GM23338 (cell line): ENCODE measurements at regions not wholly inside any gene's neighbourhood (a gene's known extent, or its start where the extent isn't known, plus 50 kb on each side); places are given as distances from the start of the nearest gene placed in this dataset.
A peak's percentile ranks its signal among the peaks of the same experiment; 100 is the strongest.

Source experiments
- ATAC-seq: fragments of 200-7000 bp; cut with Tn5 transposase; 3 replicates; pipeline ENCODE4 v1.9.1; 2020
- DNase-seq: peaks from one replicate; pipeline ENCODE4 v3.0.0-alpha.2; 2015; ENCODE audit warnings: low spot score
- H2AFZ ChIP-seq: fragments of 200-600 bp; sonication (generic); 2 replicates; pipeline ENCODE4 v1.8.0; 2016; ENCODE audit warnings: antibody characterized with exemption, mild to moderate bottlenecking, moderate library complexity
- H3F3A ChIP-seq: fragments of 200-600 bp; sonication (generic); replicated peaks from 2 replicates; pipeline ENCODE4 v1.8.0; 2017; ENCODE audit warnings: antibody characterized with exemption, mixed run types, low read depth
- H3K27ac ChIP-seq: fragments of 200-600 bp; sonication (generic); 2 replicates; pipeline ENCODE4 v1.6.1; 2016; ENCODE audit warnings: low read depth
- H3K27me3 ChIP-seq: fragments of 200-600 bp; sonication (generic); 2 replicates; pipeline ENCODE4 v1.8.0; 2016; ENCODE audit warnings: mild to moderate bottlenecking, mixed run types, moderate library complexity; ENCODE audit not compliant: insufficient read depth
- H3K36me3 ChIP-seq: fragments of 200-600 bp; sonication (generic); 2 replicates; pipeline ENCODE4 v1.8.0; 2016; ENCODE audit warnings: mild to moderate bottlenecking; ENCODE audit not compliant: insufficient read depth
- H3K4me1 ChIP-seq: fragments of 200-600 bp; sonication (generic); 2 replicates; pipeline ENCODE4 v1.8.0; 2016; ENCODE audit warnings: mild to moderate bottlenecking, moderate library complexity; ENCODE audit not compliant: insufficient read depth
- H3K4me2 ChIP-seq: fragments of 200-600 bp; sonication (generic); 2 replicates; pipeline ENCODE4 v1.7.1; 2017; ENCODE audit warnings: mixed run types
- H3K4me3 ChIP-seq: fragments of 200-600 bp; sonication (generic); 2 replicates; pipeline ENCODE4 v1.6.1; 2016; ENCODE audit warnings: mixed run types
- H3K79me2 ChIP-seq: fragments of 200-600 bp; sonication (generic); replicated peaks from 2 replicates; pipeline ENCODE4 v1.8.0; 2017; ENCODE audit warnings: mild to moderate bottlenecking; ENCODE audit not compliant: insufficient read depth
- H3K9me2 ChIP-seq: fragments of 200-600 bp; sonication (generic); 2 replicates; pipeline ENCODE4 v1.8.0; 2017; ENCODE audit not compliant: insufficient read depth
- H4K20me1 ChIP-seq: fragments of 200-600 bp; sonication (generic); replicated peaks from 2 replicates; pipeline ENCODE4 v1.8.0; 2017; ENCODE audit warnings: mild to moderate bottlenecking; ENCODE audit not compliant: insufficient read depth
- H3K27ac Mint-ChIP-seq: 2 replicates; pipeline ENCODE4 v1.8.0; 2020; ENCODE audit warnings: inconsistent platforms, mild to moderate bottlenecking, moderate library complexity, mixed read lengths
- H3K27me3 Mint-ChIP-seq: 3 replicates; pipeline ENCODE4 v1.8.0; 2022; ENCODE audit warnings: low read depth, mild to moderate bottlenecking, moderate library complexity, mixed read lengths, inconsistent platforms; ENCODE audit not compliant: insufficient read depth, poor library complexity
- H3K36me3 Mint-ChIP-seq: 3 replicates; pipeline ENCODE4 v1.8.0; 2021; ENCODE audit warnings: low read depth, mild to moderate bottlenecking, inconsistent platforms, moderate library complexity, mixed read lengths
- H3K4me1 Mint-ChIP-seq: 3 replicates; pipeline ENCODE4 v1.8.0; 2020; ENCODE audit warnings: mild to moderate bottlenecking, inconsistent platforms, mixed read lengths
- H3K4me3 Mint-ChIP-seq: 3 replicates; pipeline ENCODE4 v1.8.0; 2021; ENCODE audit warnings: moderate library complexity, mild to moderate bottlenecking, inconsistent platforms, mixed read lengths
- H3K9me3 Mint-ChIP-seq: 3 replicates; pipeline ENCODE4 v1.8.0; 2020; ENCODE audit warnings: moderate library complexity, mild to moderate bottlenecking, inconsistent platforms, mixed read lengths
- CTCF ChIP-seq, 2 experiments: fragments of 200-600 bp in 1 of 2; sonication (generic) in 1 of 2; conservative IDR thresholded peaks; 2 replicates each; pipeline versions ENCODE4 v1.5.1 to v1.6.1; 2016 to 2017; ENCODE audit warnings: antibody characterized with exemption in 2 of 2, low read depth in 2 of 2, mild to moderate bottlenecking in 2 of 2, moderate library complexity in 1 of 2
- ETS1 ChIP-seq: IDR thresholded peaks from 2 replicates; pipeline ENCODE4 v1.6.1; 2016; ENCODE audit warnings: antibody characterized with exemption
- EZH2 ChIP-seq: fragments of 200-600 bp; sonication (generic); IDR thresholded peaks from one replicate; pipeline ENCODE4 v1.8.0; 2017; ENCODE audit warnings: antibody characterized with exemption, mild to moderate bottlenecking, low read depth; ENCODE audit not compliant: unreplicated experiment
- EZH2phosphoT487 ChIP-seq: fragments of 200-600 bp; sonication (generic); IDR thresholded peaks from one replicate; pipeline ENCODE4 v1.8.1; 2018; ENCODE audit warnings: antibody characterized with exemption; ENCODE audit not compliant: unreplicated experiment
- JUNB ChIP-seq: IDR thresholded peaks from one replicate; pipeline ENCODE4 v1.6.1; 2016; ENCODE audit warnings: antibody characterized with exemption; ENCODE audit not compliant: unreplicated experiment
- NANOG ChIP-seq: IDR thresholded peaks from 2 replicates; pipeline ENCODE4 v1.6.1; 2016; ENCODE audit warnings: antibody characterized with exemption, borderline replicate concordance
- REST ChIP-seq: IDR thresholded peaks from one replicate; pipeline ENCODE4 v1.6.1; 2018; ENCODE audit warnings: antibody characterized with exemption; ENCODE audit not compliant: unreplicated experiment
- STAT1 ChIP-seq: IDR thresholded peaks from one replicate; pipeline ENCODE4 v1.6.1; 2016; ENCODE audit warnings: antibody characterized with exemption; ENCODE audit not compliant: unreplicated experiment
- ZNF114 ChIP-seq: fragments of 250-450 bp; sonication (Bioruptor Pico); IDR thresholded peaks from 2 replicates; pipeline ENCODE4 v1.5.0; 2020; ENCODE audit warnings: mild to moderate bottlenecking, moderate library complexity
- ZNF331 ChIP-seq: fragments of 250-450 bp; sonication (Bioruptor Pico); IDR thresholded peaks from 2 replicates; pipeline ENCODE4 v1.5.0; 2020; ENCODE audit warnings: low read depth, mild to moderate bottlenecking, moderate library complexity

GRCh38 chr15:63435204-63435820 lies 53.7 kb upstream of the CA12 start:
- peak overlapping the region; percentile 71; the same call in 1 of the 2 replicates for H3K4me2 ChIP-seq
- no peak overlapping the region for H3K27ac ChIP-seq
- H3K4me1 ChIP-seq: peaks cover 29% of the 10 kb centered on the region
- H3F3A ChIP-seq: 0 out of 2 replicates have a peak, but pooled peaks cover 2% of the 10 kb centered on the region
- peaks cover 6% of the 10 kb centered on the region; the same call in 1 of the 2 replicates for H3K36me3 ChIP-seq
- H3K27me3 ChIP-seq: no peaks in the 10 kb centered on the region
- H3K79me2 ChIP-seq: no peaks in the 10 kb centered on the region
- no peaks in the 10 kb centered on the region for H4K20me1 ChIP-seq
- Mint-ChIP-seq H3K9me3 (no peaks in the 10 kb centered on the region; the same call in 2 of the 3 replicates), H3K4me1 (peaks cover 40% of the 10 kb centered on the region), H3K4me3 (no peak overlapping the region), H3K36me3 (no peaks in the 10 kb centered on the region; the same call in 2 of the 3 replicates), H3K27ac (no peak overlapping the region), H3K27me3 (peaks cover 29% of the 10 kb centered on the region)
- TF ChIP-seq STAT1: no peak
- TF ChIP-seq NANOG: no peak
- no peak for TF ChIP-seq ETS1
- TF ChIP-seq EZH2: no peak
- TF ChIP-seq CTCF (conservative IDR thresholded peaks at IDR 0.05; ENCODE audit: low read depth in 2 of 2): no peak
- TF ChIP-seq ZNF114 (CRISPR knock-in tag): no peak
- no peak for TF ChIP-seq ZNF331
- TF ChIP-seq JUNB: no peak
- TF ChIP-seq REST: no peak
- TF ChIP-seq EZH2phosphoT487: no peak
- ATAC-seq (no peak), DNase-seq (no peak)
- H3K9me2 ChIP-seq: 0 out of 2 replicates have a peak, but pooled peaks cover 4% of the 10 kb centered on the region
- peak overlapping the region; percentile 95; the same call in 1 of the 2 replicates for H2AFZ ChIP-seq
- H3K4me3 ChIP-seq: no peak overlapping the region
